Lower leg skin (tissue), 3 donors: ENCODE measurements at regions not wholly inside any gene's neighbourhood (a gene's known extent, or its start where the extent isn't known, plus 50 kb on each side); places are given as distances from the start of the nearest gene placed in this dataset.

Source experiments
- POLR2A ChIP-seq, 2 donors: fragments of 450-650 bp; IDR thresholded peaks; one replicate each; pipeline ENCODE4 v1.6.1; 2016 to 2017; ENCODE audit warnings: antibody characterized with exemption in 2 of 2, mild to moderate bottlenecking in 1 of 2, moderate library complexity in 1 of 2
- TF ChIP-seq, protein P1 (sequence below), 3 donors: fragments of 450-650 bp; IDR thresholded peaks; one replicate each; pipeline ENCODE4 v1.5.1; 2016; ENCODE audit warnings: antibody characterized with exemption in 3 of 3, mild to moderate bottlenecking in 3 of 3, moderate library complexity in 2 of 3

DNA sequence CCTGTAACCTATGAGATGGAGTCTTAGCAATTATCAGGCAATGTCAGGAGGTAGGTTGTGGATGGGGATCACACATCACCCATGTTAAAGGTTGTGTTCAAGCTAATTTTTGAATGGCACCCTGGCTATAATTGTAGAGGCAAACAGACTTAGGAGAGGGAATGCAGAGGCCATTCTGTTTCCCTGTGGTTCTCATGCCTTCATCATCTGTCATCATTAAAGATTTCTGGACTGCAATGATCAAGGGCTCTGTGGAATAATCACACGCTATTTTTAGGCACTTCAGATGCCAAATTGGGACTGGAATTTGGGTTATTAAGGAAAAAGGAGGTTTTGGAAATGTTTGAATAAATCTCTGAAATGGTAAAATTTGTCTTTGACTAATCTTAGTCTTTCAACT is 1065.4 kb downstream of the TAF11L14 start:
- TF ChIP-seq, protein P1, sequence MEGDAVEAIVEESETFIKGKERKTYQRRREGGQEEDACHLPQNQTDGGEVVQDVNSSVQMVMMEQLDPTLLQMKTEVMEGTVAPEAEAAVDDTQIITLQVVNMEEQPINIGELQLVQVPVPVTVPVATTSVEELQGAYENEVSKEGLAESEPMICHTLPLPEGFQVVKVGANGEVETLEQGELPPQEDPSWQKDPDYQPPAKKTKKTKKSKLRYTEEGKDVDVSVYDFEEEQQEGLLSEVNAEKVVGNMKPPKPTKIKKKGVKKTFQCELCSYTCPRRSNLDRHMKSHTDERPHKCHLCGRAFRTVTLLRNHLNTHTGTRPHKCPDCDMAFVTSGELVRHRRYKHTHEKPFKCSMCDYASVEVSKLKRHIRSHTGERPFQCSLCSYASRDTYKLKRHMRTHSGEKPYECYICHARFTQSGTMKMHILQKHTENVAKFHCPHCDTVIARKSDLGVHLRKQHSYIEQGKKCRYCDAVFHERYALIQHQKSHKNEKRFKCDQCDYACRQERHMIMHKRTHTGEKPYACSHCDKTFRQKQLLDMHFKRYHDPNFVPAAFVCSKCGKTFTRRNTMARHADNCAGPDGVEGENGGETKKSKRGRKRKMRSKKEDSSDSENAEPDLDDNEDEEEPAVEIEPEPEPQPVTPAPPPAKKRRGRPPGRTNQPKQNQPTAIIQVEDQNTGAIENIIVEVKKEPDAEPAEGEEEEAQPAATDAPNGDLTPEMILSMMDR (IDR thresholded peaks at IDR 0.05) = no peak
- TF ChIP-seq POLR2A (IDR thresholded peaks at IDR 0.05) = no peak
